Tibial artery (tissue), 4 donors: ENCODE measurements at regions not wholly inside any gene's neighbourhood (a gene's known extent, or its start where the extent isn't known, plus 50 kb on each side); places are given as distances from the start of the nearest gene placed in this dataset.
"Not testable (repeated sequence)": the region's sequence is repeated elsewhere in the genome, so short reads cannot be mapped to it uniquely, and the experiment has no call there.

ENCODE experiments used
- DNase-seq, 2 donors: peaks; one replicate each; pipeline ENCODE4 v3.0.0-alpha.2; 2019
- H3K27ac ChIP-seq, 2 donors: fragments of 200-600 bp; sonication (generic) in 1 of 2; 1 replicate in 1 of 2; 2 replicates in 1 of 2; pipeline ENCODE4 v1.5.1; 2018 to 2019; ENCODE audit warnings: mild to moderate bottlenecking in 1 of 2
- H3K27me3 ChIP-seq, 2 donors: fragments of 200-600 bp; sonication (generic) in 1 of 2; one replicate each; pipeline versions ENCODE4 v1.5.1 to v1.6.0; 2016 to 2019
- H3K36me3 ChIP-seq, 3 donors: fragments of 200-600 bp; sonication (generic) in 2 of 3; one replicate each; pipeline ENCODE4 v1.5.1; 2016 to 2019; ENCODE audit warnings: mild to moderate bottlenecking in 2 of 3
- H3K4me1 ChIP-seq, 4 donors: fragments of 200-600 bp; sonication (generic) in 2 of 4; 1 replicate in 3 of 4; 2 replicates in 1 of 4; pipeline ENCODE4 v1.5.1; 2016 to 2019
- H3K4me3 ChIP-seq, 2 donors: fragments of 200-600 bp; sonication (generic) in 1 of 2; 1 replicate in 1 of 2; 2 replicates in 1 of 2; pipeline ENCODE4 v1.5.1; 2018 to 2019; ENCODE audit warnings: mild to moderate bottlenecking in 2 of 2
- H3K9me3 ChIP-seq, 3 donors: fragments of 200-600 bp; sonication (generic) in 1 of 3; one replicate each; pipeline ENCODE4 v1.5.1; 2016 to 2019
- CTCF ChIP-seq, 2 experiments: fragments of 200-600 bp in 1 of 2; fragments of 450-650 bp in 1 of 2; IDR thresholded peaks; one replicate each; pipeline ENCODE4 v1.5.1; 2017 to 2019; ENCODE audit warnings: antibody characterized with exemption in 2 of 2, mild to moderate bottlenecking in 1 of 2, moderate library complexity in 1 of 2
- intact Hi-C: fragments of 100-400 bp; cut with DNase I; formaldehyde crosslinking; loops from one replicate; pipeline ENCODE4 v1.15.0; 2023; ENCODE audit warnings: low total_unique reads

- TF ChIP-seq CTCF (IDR thresholded peaks at IDR 0.05): no peak
- peaks cover 0 to 5% (median 0%) of the 10 kb centered on the region in 3 donors for H3K9me3 ChIP-seq
- H3K4me1 ChIP-seq: no peaks in the 10 kb centered on the region
- H3K36me3 ChIP-seq: no peaks in the 10 kb centered on the region
- H3K27me3 ChIP-seq: no peaks in the 10 kb centered on the region
- intact Hi-C loops: no loop called here
- DNase-seq: no peak
- no peak overlapping the region for H3K27ac ChIP-seq
- no peak overlapping the region for H3K4me3 ChIP-seq
These were observed 409.8 kb downstream of the HACE1 start for GRCh38 chr6:104449918-104450317.

- intact Hi-C loops: not testable (repeated sequence)
These were observed 413.3 kb downstream of the HACE1 start for GRCh38 chr6:104446101-104447080.

GRCh38 chr6:104434519-104434918 lies 425.2 kb downstream of the HACE1 start:
- Histone ChIP-seq H3K4me3 (no peak overlapping the region), H3K9me3 (no peaks in the 10 kb centered on the region), H3K27ac (no peak overlapping the region), H3K36me3 (no peaks in the 10 kb centered on the region), H3K27me3 (no peaks in the 10 kb centered on the region), H3K4me1 (no peaks in the 10 kb centered on the region)
- intact Hi-C loops: no loop called here
- no peak for DNase-seq
- no peak for TF ChIP-seq CTCF (IDR thresholded peaks at IDR 0.05)

More at GRCh38 chr6:104446101-104447080, 413.3 kb downstream of the HACE1 start:
- not testable (repeated sequence) for H3K4me1 ChIP-seq, H3K27ac ChIP-seq, H3K36me3 ChIP-seq, H3K4me3 ChIP-seq, DNase-seq, H3K9me3 ChIP-seq, H3K27me3 ChIP-seq

- no peak for DNase-seq
- Histone ChIP-seq H3K27ac (no peak overlapping the region), H3K36me3 (no peaks in the 10 kb centered on the region), H3K4me3 (no peak overlapping the region), H3K4me1 (no peaks in the 10 kb centered on the region), H3K27me3 (no peaks in the 10 kb centered on the region), H3K9me3 (no peaks in the 10 kb centered on the region)
- intact Hi-C loops: no loop called here
- TF ChIP-seq CTCF (IDR thresholded peaks at IDR 0.05): no peak
These were observed 428.6 kb downstream of the HACE1 start for GRCh38 chr6:104431096-104431495.

- TF ChIP-seq CTCF (IDR thresholded peaks at IDR 0.05): no peak
- no peak for DNase-seq
- Histone ChIP-seq H3K27ac (no peak overlapping the region), H3K4me1 (no peaks in the 10 kb centered on the region), H3K36me3 (no peaks in the 10 kb centered on the region), H3K9me3 (no peaks in the 10 kb centered on the region), H3K4me3 (no peak overlapping the region), H3K27me3 (no peaks in the 10 kb centered on the region)
- intact Hi-C loops: no loop called here
These were observed 431.5 kb downstream of the HACE1 start for GRCh38 chr6:104428184-104428583.

GRCh38 chr6:104423691-104424090 lies 436.0 kb downstream of the HACE1 start:
- H3K4me1 ChIP-seq: no peaks in the 10 kb centered on the region
- H3K27me3 ChIP-seq: no peaks in the 10 kb centered on the region
- H3K4me3 ChIP-seq: no peak overlapping the region
- intact Hi-C loops: no loop called here
- no peak for TF ChIP-seq CTCF (IDR thresholded peaks at IDR 0.05)
- no peaks in the 10 kb centered on the region for H3K9me3 ChIP-seq
- H3K36me3 ChIP-seq: no peaks in the 10 kb centered on the region
- no peak overlapping the region for H3K27ac ChIP-seq
- DNase-seq: no peak
